Ectodermal cell (in vitro differentiated cells): ENCODE measurements at regions not wholly inside any gene's neighbourhood (a gene's known extent, or its start where the extent isn't known, plus 50 kb on each side); places are given as distances from the start of the nearest gene placed in this dataset.

ENCODE experiments used
- H3K27ac ChIP-seq: 2 replicates; pipeline ENCODE4 v1.7.0; 2013; ENCODE audit warnings: mild to moderate bottlenecking, low read depth, low read length; ENCODE audit not compliant: insufficient read depth, poor library complexity, severe bottlenecking
- H3K27me3 ChIP-seq: 2 replicates; pipeline ENCODE4 v1.7.0; 2013; ENCODE audit warnings: mild to moderate bottlenecking, low read length; ENCODE audit not compliant: insufficient read depth, control insufficient read depth, poor library complexity, severe bottlenecking
- H3K36me3 ChIP-seq: one replicate; pipeline ENCODE4 v1.7.0; 2013; ENCODE audit warnings: low read length; ENCODE audit not compliant: control insufficient read depth, insufficient read depth
- H3K4me1 ChIP-seq: one replicate; pipeline ENCODE4 v1.7.0; 2013; ENCODE audit warnings: low read length; ENCODE audit not compliant: control insufficient read depth, insufficient read depth
- H3K4me3 ChIP-seq: 2 replicates; pipeline ENCODE4 v1.7.0; 2013; ENCODE audit warnings: low read depth, low read length, control low read depth; ENCODE audit not compliant: insufficient read depth
- H3K9me3 ChIP-seq: 2 replicates; pipeline ENCODE4 v1.7.0; 2013; ENCODE audit warnings: mild to moderate bottlenecking, low read length, moderate library complexity; ENCODE audit not compliant: control insufficient read depth
- WGBS, 2 experiments: methylation state at CpG; one replicate each; pipeline ENCODE4 v1.1.7; 2013; ENCODE audit warnings: missing lambda C conversion rate in 2 of 2; 5-methylcytosine and 5-hydroxymethylcytosine counted together

DNA sequence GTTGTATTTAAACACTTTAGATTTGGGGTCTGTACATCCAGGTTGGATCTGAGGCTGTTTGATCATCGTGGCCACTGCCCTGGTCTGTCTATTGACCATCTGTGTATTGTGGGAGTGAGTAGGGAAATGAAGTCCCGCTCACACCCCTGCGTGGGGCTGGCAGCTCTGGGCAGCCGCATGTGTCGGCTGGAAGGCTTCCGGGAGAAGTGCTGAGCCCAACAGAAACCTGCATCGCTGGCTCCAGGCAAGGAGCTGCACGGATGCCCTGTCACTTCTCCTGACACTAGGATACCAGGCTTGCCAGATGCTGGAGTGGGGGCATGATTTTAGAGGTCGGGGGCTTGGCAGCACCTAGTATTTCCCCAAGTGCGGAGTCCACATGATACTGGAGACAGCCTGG lies 93.6 kb downstream of the PHETA1 start:
- H3K27ac ChIP-seq: no peak overlapping the region
- WGBS, 2 experiments: 87 to 90% methylated on average over 10 of the region's 10 CpGs
- H3K4me3 ChIP-seq: no peak overlapping the region
- H3K9me3 ChIP-seq: no peaks in the 10 kb centered on the region
- H3K27me3 ChIP-seq: no peaks in the 10 kb centered on the region
- H3K4me1 ChIP-seq: peaks cover 2% of the 10 kb centered on the region
- H3K36me3 ChIP-seq: no peaks in the 10 kb centered on the region

DNA sequence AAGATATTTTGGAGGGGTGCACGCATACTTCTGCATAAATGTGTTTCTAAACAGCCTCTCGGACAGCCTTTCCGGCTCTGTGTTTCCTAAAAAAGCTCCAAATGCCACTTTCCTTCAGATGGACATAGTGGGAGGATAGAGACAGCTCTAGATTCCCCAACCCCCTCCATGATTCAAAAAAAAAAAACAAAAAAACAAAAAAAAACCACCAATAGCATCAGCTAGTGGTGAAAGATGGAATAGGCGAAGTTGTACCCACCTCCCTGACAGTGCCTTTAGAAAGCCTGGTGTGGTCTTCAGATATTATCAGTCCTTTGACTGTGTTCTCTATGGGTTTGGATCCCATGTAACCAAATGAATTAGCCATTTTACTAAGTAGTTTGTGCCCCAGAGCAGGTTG lies 94.1 kb downstream of the PHETA1 start:
- Histone ChIP-seq H3K4me3 (no peak overlapping the region), H3K27me3 (no peaks in the 10 kb centered on the region)
- WGBS, 2 experiments: 87 to 90% methylated on average over 4 of the region's 4 CpGs

DNA sequence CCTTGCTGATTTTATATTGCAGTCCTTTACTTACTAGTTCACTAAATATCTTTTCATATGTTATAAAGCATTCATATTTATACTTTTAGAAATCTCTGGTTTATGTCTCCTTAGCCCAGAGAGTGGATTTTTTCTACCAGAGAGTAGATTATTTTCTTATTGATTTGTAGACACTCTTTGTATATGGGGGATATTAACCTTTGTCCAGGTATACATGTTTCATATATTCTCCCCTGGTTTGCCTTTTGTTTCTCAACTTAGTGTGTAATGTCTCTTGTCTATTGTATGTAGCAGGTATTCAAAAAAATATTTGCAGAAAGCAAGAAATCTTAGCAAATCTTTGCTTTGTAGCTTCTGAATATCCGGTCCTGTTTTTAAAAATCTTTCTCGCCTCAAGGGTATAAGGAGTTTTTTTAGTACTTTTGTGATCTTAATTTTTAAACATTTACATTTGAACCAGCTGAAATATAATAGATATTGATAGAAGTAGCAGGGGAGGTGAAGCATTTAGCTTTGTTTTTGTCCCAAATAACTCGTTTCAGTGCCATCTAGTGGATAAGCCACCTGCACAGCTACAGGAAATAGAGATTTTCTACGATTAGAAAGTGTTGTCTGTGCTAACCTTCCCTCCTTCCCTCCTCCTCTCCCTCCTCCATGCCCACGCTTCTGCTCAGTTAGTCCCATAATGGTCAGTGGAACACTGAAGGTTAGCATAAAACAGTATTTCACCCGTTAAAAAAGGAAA lies 97.0 kb downstream of the PHETA1 start:
- Histone ChIP-seq H3K27ac (no peak overlapping the region), H3K36me3 (no peaks in the 10 kb centered on the region), H3K9me3 (no peaks in the 10 kb centered on the region), H3K4me1 (peaks cover 9% of the 10 kb centered on the region), H3K27me3 (no peaks in the 10 kb centered on the region), H3K4me3 (no peak overlapping the region)
- WGBS, 2 experiments: 92 to 93% methylated on average over 5 to 6 of the region's 6 CpGs

More for the DNA sequence above, 94.1 kb downstream of the PHETA1 start:
- no peak overlapping the region for H3K27ac ChIP-seq
- no peaks in the 10 kb centered on the region for H3K9me3 ChIP-seq
- peaks cover 6% of the 10 kb centered on the region for H3K4me1 ChIP-seq
- H3K36me3 ChIP-seq: no peaks in the 10 kb centered on the region

DNA sequence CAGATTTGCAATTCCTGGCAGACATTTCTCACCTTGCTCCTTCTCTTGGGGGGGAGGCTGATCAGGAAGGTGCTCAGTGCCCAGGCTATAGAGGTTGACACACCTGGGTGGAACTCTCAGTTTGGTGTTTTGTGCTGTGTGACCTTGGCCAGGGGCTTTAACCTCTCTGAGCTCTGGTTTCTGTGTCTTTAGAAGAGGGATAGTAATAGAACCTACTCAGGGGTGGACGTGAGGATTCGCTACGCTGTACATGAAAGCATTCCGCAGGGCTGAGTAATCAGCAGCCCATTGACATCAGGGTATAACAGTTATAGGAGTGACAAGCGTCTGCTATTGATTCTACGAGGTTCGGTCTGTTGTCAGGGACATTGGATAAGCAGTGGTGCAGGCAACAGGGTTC lies 98.1 kb downstream of the PHETA1 start:
- WGBS, 2 experiments: 63 to 69% methylated on average over 7 of the region's 7 CpGs
- H3K27me3 ChIP-seq: no peaks in the 10 kb centered on the region
- peaks cover 9% of the 10 kb centered on the region for H3K4me1 ChIP-seq
- no peaks in the 10 kb centered on the region for H3K9me3 ChIP-seq
- H3K36me3 ChIP-seq: no peaks in the 10 kb centered on the region
- no peak overlapping the region for H3K4me3 ChIP-seq
- H3K27ac ChIP-seq: no peak overlapping the region

DNA sequence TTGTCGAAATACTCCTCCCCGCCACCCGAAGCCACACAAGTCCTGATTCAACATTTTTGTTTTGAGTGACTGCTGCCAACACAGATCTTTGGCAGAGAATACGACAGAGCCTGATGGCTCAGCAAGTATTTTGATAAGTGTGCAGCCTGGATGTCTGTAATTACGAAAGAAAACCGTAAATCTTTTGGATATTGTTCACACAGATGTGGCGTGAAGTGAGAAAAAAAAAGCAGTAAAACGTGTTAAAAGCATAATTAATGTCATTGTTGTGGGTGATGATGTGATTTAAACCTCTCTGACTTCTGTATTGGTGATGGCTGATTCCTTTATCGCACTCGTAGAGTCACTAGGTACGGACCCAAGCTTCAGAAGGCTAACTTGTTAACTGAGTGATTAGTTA lies 98.7 kb downstream of the PHETA1 start:
- H3K4me3 ChIP-seq: no peak overlapping the region
- H3K36me3 ChIP-seq: no peaks in the 10 kb centered on the region
- no peaks in the 10 kb centered on the region for H3K27me3 ChIP-seq
- 89 to 93% methylated on average over 11 of the region's 11 CpGs for WGBS, 2 experiments
- H3K9me3 ChIP-seq: no peaks in the 10 kb centered on the region
- H3K27ac ChIP-seq: no peak overlapping the region
- peaks cover 9% of the 10 kb centered on the region for H3K4me1 ChIP-seq

DNA sequence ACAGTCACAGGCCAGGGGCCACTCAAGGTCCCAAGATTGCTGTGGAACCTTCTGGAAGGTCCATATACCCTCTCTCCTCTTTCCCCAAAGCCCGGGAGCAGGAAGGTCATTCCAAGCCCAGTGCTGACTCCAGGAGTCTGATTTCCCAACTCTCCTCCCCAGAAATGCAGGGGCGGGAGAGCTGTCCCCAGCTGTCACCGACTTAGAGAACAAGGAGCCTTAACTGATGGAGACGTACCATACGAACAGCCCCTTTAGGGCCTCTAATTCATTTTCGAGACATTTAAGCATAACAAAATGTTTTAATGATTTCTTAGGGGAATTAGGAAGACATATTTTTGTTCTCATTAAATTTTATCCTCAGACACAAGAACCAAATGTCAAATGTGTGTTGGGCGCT lies 99.2 kb downstream of the PHETA1 start:
- peaks cover 9% of the 10 kb centered on the region for H3K4me1 ChIP-seq
- 81 to 83% methylated on average over 6 to 7 of the region's 7 CpGs for WGBS, 2 experiments
- H3K27ac ChIP-seq: no peak overlapping the region
- no peaks in the 10 kb centered on the region for H3K27me3 ChIP-seq
- no peaks in the 10 kb centered on the region for H3K36me3 ChIP-seq
- H3K4me3 ChIP-seq: no peak overlapping the region
- H3K9me3 ChIP-seq: no peaks in the 10 kb centered on the region

DNA sequence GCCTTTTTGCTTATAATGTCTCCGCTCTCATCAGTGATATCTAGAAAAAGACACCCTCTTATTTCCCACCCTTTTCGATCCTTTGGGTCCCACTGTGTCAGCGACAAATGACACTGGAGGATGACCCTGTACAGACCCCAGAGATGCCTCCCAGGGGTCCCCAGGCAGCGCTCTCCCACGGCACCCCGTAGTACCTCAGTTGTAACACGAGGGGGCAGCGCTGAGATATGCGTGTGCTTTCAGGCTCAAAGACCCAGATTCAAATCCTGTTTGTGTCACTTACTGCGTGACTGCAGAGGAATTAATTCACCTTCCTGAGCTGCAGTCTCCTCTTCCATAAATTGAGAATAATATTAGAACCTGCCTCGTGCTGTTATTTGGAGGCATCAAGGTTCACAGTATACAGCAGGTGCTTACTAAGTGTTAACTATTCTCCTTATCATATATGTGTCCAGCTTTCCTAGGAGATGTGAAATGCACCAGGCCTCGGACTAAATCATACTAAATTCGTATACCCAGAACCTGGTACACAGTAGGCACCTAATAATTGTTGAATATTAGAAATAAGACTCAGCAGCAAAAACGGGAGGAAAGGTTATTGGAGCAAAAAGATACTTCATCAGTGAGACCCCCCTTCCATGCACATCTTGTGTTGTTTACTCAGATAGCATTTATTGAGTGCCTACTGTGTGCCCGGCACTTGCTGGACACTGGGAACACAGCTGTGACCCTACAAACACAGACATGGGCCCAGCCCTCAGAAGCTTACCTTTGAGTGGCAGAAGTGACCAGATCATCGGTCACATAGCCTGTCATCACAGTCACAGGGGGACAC lies 99.9 kb downstream of the PHETA1 start:
- 85 to 86% methylated on average over 14 to 16 of the region's 16 CpGs for WGBS, 2 experiments
- Histone ChIP-seq H3K4me1 (peaks cover 9% of the 10 kb centered on the region), H3K27me3 (no peaks in the 10 kb centered on the region), H3K4me3 (no peak overlapping the region), H3K27ac (no peak overlapping the region), H3K9me3 (no peaks in the 10 kb centered on the region), H3K36me3 (no peaks in the 10 kb centered on the region)

DNA sequence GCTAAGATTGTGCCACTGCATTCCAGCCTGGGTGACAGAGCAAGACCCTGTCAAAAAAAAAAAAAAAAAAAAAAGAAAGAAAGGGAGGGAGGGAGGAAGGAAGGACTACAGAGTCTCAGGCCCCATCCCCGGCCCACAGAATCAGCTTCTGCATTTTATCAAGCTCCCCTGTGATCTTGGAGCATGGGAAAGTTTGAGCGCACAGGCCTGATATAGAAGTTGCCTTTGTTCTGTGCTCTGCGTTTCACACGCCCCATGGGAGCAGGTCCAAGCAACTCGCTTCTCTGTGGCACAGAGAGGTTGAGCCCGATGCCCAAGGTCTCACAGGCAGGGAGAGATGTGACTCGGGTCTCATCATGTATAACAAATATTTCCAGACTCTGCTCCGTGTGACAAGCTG lies 101.8 kb downstream of the PHETA1 start:
- H3K27me3 ChIP-seq: no peaks in the 10 kb centered on the region
- WGBS, 2 experiments: 92 to 93% methylated on average over 8 of the region's 8 CpGs
- H3K36me3 ChIP-seq: no peaks in the 10 kb centered on the region
- H3K4me1 ChIP-seq: peaks cover 9% of the 10 kb centered on the region
- no peaks in the 10 kb centered on the region for H3K9me3 ChIP-seq
- no peak overlapping the region for H3K27ac ChIP-seq
- no peak overlapping the region for H3K4me3 ChIP-seq

DNA sequence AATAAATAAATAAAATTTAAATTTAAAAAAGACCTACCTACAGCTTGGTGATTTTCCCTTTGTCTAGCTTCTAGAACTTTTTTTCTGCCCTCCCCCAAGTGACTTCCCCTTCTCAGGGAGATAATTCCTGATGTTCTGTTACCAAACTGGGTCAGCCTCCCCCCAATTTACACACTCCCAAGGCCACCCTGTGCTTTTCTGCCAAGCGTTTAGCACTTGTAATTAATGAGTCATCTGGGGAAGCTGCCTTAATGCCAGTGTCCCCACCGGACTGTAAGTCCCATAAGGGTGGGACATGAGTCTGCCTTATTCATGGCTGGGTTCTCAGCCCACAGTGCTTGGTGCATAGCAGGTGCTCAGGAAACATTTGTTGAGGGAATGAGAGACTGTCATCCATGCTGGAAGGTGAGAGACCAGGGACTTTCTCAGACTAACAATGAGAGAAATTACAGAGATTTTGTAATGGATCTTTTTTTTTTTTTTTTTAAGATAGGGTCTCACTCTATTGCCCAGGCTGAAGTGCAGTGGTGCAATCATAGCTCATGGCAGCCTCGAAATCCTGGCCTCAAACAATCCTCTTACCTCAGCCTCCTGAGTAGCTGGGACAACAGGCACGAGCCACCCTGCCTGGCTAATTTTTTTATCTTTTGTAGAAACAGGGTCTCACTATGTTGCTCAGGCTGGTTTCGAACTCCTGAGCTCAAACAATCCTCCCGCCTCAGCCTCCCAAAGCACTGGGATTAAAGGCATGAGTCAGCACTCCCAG lies 106.8 kb downstream of the PHETA1 start:
- no peaks in the 10 kb centered on the region for H3K4me1 ChIP-seq
- H3K9me3 ChIP-seq: no peaks in the 10 kb centered on the region
- no peaks in the 10 kb centered on the region for H3K27me3 ChIP-seq
- H3K36me3 ChIP-seq: no peaks in the 10 kb centered on the region
- H3K27ac ChIP-seq: no peak overlapping the region
- H3K4me3 ChIP-seq: no peak overlapping the region
- 85 to 90% methylated on average over 6 of the region's 6 CpGs for WGBS, 2 experiments

DNA sequence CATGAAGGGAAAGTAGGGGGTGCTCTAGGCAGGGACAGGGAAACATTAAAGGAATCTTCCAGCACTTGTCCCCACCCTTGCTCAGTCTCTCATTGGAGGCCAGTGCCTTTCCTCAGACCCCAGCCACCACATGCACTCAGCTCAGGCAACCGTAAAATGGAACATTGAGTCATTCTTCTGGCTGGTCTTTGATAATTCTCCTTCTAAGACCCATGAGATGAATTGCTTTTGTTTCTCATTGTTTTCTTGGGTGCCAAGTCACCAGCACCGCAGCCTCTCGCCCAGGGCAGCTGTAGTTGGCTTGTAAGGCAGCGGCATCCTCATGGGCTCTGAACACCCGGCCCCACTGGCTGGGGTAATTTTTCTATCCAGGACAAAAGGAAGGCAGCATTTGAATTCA lies 108.2 kb downstream of the PHETA1 start:
- H3K4me3 ChIP-seq: no peak overlapping the region
- H3K4me1 ChIP-seq: no peaks in the 10 kb centered on the region
- no peaks in the 10 kb centered on the region for H3K27me3 ChIP-seq
- H3K27ac ChIP-seq: no peak overlapping the region
- WGBS, 2 experiments: 88 to 90% methylated on average over 5 of the region's 5 CpGs
- no peaks in the 10 kb centered on the region for H3K36me3 ChIP-seq
- no peaks in the 10 kb centered on the region for H3K9me3 ChIP-seq
